Liver (tissue), 8 donors: ENCODE measurements at regions not wholly inside any gene's neighbourhood (a gene's known extent, or its start where the extent isn't known, plus 50 kb on each side); places are given as distances from the start of the nearest gene placed in this dataset.

ENCODE experiments used
- DNase-seq: peaks from one replicate; pipeline ENCODE4 v3.0.0-alpha.2; 2017; ENCODE audit warnings: low spot score
- H3K27ac ChIP-seq, 2 donors: one replicate each; pipeline ENCODE4 v1.7.0; 2013; ENCODE audit warnings: inconsistent platforms in 2 of 2, low read length in 2 of 2, control low read depth in 1 of 2, low read depth in 1 of 2, mild to moderate bottlenecking in 1 of 2
- H3K27me3 ChIP-seq, 4 donors: one replicate each; pipeline versions ENCODE4 v1.6.1 to v1.7.0; 2013; ENCODE audit warnings: low read length in 3 of 4, inconsistent platforms in 1 of 4, mild to moderate bottlenecking in 1 of 4, moderate library complexity in 1 of 4; ENCODE audit not compliant: control insufficient read depth in 4 of 4, insufficient read depth in 4 of 4
- H3K36me3 ChIP-seq, 4 donors: one replicate each; pipeline versions ENCODE4 v1.6.1 to v1.7.0; 2013; ENCODE audit warnings: low read length in 3 of 4, mild to moderate bottlenecking in 3 of 4, low read depth in 1 of 4, moderate library complexity in 1 of 4; ENCODE audit not compliant: control insufficient read depth in 4 of 4, insufficient read depth in 3 of 4
- H3K4me1 ChIP-seq, 4 donors: one replicate each; pipeline versions ENCODE4 v1.6.1 to v1.7.0; 2013; ENCODE audit warnings: low read length in 3 of 4, mild to moderate bottlenecking in 3 of 4, moderate library complexity in 1 of 4; ENCODE audit not compliant: control insufficient read depth in 4 of 4, insufficient read depth in 4 of 4
- H3K4me3 ChIP-seq, 3 donors: one replicate each; pipeline versions ENCODE4 v1.6.1 to v1.7.0; 2013; ENCODE audit warnings: low read length in 3 of 3, control low read depth in 1 of 3, low read depth in 1 of 3, mild to moderate bottlenecking in 1 of 3
- H3K9ac ChIP-seq, 2 donors: one replicate each; pipeline ENCODE4 v1.7.0; 2013; ENCODE audit warnings: low read length in 2 of 2, mild to moderate bottlenecking in 2 of 2, moderate library complexity in 2 of 2, control low read depth in 1 of 2, low read depth in 1 of 2
- H3K9me3 ChIP-seq, 4 donors: one replicate each; pipeline versions ENCODE4 v1.6.1 to v1.7.0; 2013; ENCODE audit warnings: low read length in 3 of 4; ENCODE audit not compliant: control insufficient read depth in 4 of 4
- HNF4G ChIP-seq: IDR thresholded peaks from 2 replicates; pipeline ENCODE4 v1.6.1; 2016; ENCODE audit warnings: antibody characterized with exemption
- JUND ChIP-seq, 2 donors: IDR thresholded peaks; 2 replicates each; pipeline ENCODE4 v1.6.1; 2016; ENCODE audit warnings: antibody characterized with exemption in 2 of 2
- RAD21 ChIP-seq, 2 donors: IDR thresholded peaks; 2 replicates each; pipeline ENCODE4 v1.6.1; 2016; ENCODE audit warnings: antibody characterized with exemption in 2 of 2, mild to moderate bottlenecking in 2 of 2
- TAF1 ChIP-seq: conservative IDR thresholded peaks from 2 replicates; pipeline ENCODE4 v1.6.1; 2016; ENCODE audit warnings: antibody characterized with exemption, mild to moderate bottlenecking
- YY1 ChIP-seq: IDR thresholded peaks from 2 replicates; pipeline ENCODE4 v1.6.1; 2016; ENCODE audit warnings: antibody characterized with exemption, mild to moderate bottlenecking
- WGBS: extraction: QIAGEN DNeasy Blood & Tissue Kit; methylation state at CpG from one replicate; pipeline ENCODE4 v1.1.7; 2013; 5-methylcytosine and 5-hydroxymethylcytosine counted together
- TF ChIP-seq, protein P1 (sequence below): IDR thresholded peaks from 2 replicates; pipeline ENCODE4 v1.6.1; 2016; ENCODE audit warnings: antibody characterized with exemption, mild to moderate bottlenecking
- TF ChIP-seq, protein P2 (sequence below): IDR thresholded peaks from 2 replicates; pipeline ENCODE4 v1.6.1; 2016; ENCODE audit warnings: antibody characterized with exemption
- TF ChIP-seq, protein P3 (sequence below): IDR thresholded peaks from 2 replicates; pipeline ENCODE4 v1.6.1; 2016; ENCODE audit warnings: antibody characterized with exemption
- TF ChIP-seq, protein P4 (sequence below): fragments of 150-350 bp; IDR thresholded peaks from 2 replicates; pipeline ENCODE4 v1.5.1; 2017; ENCODE audit warnings: improper control_type of control experiment, low read depth, low read length; ENCODE audit not compliant: missing input control
- donor health status: healthy.
- donor health status: healthy.
- donor health status: healthy.
- donor health status: healthy.
- donor health status: healthy.

DNA sequence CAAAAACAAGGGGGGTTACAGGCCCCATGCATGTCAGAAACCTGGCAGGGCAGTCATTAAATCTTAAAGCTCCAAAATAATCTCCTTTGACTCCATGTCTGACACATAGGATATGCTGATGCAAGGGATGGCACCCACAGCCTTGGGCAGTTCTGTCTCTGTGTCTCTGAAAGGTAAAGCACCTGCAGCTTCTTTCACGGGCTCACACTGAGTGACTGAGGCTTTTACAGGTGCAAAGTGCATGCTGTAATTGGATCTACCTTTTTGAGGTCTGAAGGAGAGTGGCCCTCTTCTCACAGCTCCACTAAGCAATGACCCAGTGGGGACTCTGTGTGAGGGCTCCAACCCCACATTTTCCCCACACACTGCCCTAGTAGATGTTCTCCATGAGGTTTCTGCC, 1309.0 kb upstream of the B3GALT2 start:
- no peaks in the 10 kb centered on the region for H3K4me1 ChIP-seq
- H3K9me3 ChIP-seq: no peaks in the 10 kb centered on the region
- no peak overlapping the region for H3K4me3 ChIP-seq
- H3K9ac ChIP-seq: no peak overlapping the region
- TF ChIP-seq YY1 (no peak), JUND (IDR thresholded peaks at IDR 0.05) (no peak)
- TF ChIP-seq, protein P1, sequence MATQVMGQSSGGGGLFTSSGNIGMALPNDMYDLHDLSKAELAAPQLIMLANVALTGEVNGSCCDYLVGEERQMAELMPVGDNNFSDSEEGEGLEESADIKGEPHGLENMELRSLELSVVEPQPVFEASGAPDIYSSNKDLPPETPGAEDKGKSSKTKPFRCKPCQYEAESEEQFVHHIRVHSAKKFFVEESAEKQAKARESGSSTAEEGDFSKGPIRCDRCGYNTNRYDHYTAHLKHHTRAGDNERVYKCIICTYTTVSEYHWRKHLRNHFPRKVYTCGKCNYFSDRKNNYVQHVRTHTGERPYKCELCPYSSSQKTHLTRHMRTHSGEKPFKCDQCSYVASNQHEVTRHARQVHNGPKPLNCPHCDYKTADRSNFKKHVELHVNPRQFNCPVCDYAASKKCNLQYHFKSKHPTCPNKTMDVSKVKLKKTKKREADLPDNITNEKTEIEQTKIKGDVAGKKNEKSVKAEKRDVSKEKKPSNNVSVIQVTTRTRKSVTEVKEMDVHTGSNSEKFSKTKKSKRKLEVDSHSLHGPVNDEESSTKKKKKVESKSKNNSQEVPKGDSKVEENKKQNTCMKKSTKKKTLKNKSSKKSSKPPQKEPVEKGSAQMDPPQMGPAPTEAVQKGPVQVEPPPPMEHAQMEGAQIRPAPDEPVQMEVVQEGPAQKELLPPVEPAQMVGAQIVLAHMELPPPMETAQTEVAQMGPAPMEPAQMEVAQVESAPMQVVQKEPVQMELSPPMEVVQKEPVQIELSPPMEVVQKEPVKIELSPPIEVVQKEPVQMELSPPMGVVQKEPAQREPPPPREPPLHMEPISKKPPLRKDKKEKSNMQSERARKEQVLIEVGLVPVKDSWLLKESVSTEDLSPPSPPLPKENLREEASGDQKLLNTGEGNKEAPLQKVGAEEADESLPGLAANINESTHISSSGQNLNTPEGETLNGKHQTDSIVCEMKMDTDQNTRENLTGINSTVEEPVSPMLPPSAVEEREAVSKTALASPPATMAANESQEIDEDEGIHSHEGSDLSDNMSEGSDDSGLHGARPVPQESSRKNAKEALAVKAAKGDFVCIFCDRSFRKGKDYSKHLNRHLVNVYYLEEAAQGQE: no peak
- H3K27ac ChIP-seq: no peak overlapping the region
- no peak for DNase-seq
- WGBS: 74% methylated on average over 1 of the region's 1 CpG
- no peaks in the 10 kb centered on the region for H3K27me3 ChIP-seq
- H3K36me3 ChIP-seq: no peaks in the 10 kb centered on the region

DNA sequence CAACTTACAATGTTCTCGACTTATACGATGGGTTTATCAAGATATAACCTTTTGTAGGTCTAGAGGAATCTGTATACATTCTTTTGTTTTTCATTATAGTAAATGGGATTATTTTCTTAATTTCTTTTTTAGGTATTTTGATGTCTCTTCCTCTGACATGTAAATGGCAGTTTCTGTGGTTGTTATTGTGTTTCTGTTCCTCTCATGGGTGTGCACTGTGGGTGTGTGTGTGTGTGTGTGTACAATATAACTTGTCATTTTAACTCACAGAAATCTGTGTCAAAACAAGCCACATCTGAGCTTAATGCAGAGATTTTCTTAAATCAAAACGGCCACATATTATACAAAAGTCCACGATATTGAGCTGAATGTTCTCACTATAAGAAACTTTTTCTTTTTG, 1300.8 kb upstream of the B3GALT2 start:
- Histone ChIP-seq H3K36me3 (no peaks in the 10 kb centered on the region), H3K9ac (no peak overlapping the region), H3K4me1 (no peaks in the 10 kb centered on the region), H3K4me3 (no peak overlapping the region), H3K27ac (no peak overlapping the region), H3K9me3 (peaks cover 0 to 2% (median 0%) of the 10 kb centered on the region in 4 donors), H3K27me3 (no peaks in the 10 kb centered on the region)
- 76% methylated on average over 4 of the region's 4 CpGs for WGBS
- no peak for TF ChIP-seq TAF1
- TF ChIP-seq, protein P1: no peak
- TF ChIP-seq, protein P2, sequence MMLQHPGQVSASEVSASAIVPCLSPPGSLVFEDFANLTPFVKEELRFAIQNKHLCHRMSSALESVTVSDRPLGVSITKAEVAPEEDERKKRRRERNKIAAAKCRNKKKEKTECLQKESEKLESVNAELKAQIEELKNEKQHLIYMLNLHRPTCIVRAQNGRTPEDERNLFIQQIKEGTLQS: no peak
- no peak for TF ChIP-seq HNF4G
- no peak for TF ChIP-seq YY1
- TF ChIP-seq, protein P3, sequence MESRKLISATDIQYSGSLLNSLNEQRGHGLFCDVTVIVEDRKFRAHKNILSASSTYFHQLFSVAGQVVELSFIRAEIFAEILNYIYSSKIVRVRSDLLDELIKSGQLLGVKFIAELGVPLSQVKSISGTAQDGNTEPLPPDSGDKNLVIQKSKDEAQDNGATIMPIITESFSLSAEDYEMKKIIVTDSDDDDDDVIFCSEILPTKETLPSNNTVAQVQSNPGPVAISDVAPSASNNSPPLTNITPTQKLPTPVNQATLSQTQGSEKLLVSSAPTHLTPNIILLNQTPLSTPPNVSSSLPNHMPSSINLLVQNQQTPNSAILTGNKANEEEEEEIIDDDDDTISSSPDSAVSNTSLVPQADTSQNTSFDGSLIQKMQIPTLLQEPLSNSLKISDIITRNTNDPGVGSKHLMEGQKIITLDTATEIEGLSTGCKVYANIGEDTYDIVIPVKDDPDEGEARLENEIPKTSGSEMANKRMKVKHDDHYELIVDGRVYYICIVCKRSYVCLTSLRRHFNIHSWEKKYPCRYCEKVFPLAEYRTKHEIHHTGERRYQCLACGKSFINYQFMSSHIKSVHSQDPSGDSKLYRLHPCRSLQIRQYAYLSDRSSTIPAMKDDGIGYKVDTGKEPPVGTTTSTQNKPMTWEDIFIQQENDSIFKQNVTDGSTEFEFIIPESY: no peak
- TF ChIP-seq, protein P4, sequence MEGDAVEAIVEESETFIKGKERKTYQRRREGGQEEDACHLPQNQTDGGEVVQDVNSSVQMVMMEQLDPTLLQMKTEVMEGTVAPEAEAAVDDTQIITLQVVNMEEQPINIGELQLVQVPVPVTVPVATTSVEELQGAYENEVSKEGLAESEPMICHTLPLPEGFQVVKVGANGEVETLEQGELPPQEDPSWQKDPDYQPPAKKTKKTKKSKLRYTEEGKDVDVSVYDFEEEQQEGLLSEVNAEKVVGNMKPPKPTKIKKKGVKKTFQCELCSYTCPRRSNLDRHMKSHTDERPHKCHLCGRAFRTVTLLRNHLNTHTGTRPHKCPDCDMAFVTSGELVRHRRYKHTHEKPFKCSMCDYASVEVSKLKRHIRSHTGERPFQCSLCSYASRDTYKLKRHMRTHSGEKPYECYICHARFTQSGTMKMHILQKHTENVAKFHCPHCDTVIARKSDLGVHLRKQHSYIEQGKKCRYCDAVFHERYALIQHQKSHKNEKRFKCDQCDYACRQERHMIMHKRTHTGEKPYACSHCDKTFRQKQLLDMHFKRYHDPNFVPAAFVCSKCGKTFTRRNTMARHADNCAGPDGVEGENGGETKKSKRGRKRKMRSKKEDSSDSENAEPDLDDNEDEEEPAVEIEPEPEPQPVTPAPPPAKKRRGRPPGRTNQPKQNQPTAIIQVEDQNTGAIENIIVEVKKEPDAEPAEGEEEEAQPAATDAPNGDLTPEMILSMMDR: no peak
- no peak for TF ChIP-seq RAD21 (IDR thresholded peaks at IDR 0.05)
- no peak for DNase-seq
